Small intestine (tissue), 7 donors: ENCODE measurements at regions not wholly inside any gene's neighbourhood (a gene's known extent, or its start where the extent isn't known, plus 50 kb on each side); places are given as distances from the start of the nearest gene placed in this dataset.

Experiments used
- DNase-seq, 2 donors: peaks; one replicate each; pipeline versions ENCODE4 v3.0.0 to v3.0.0-alpha.2; 2013
- FAIRE-seq: peaks from 2 replicates; lab custom pipeline; 2012; peaks lifted over from hg19 to GRCh38; lab: Jason Lieb, UNC
- H3K27ac ChIP-seq, 3 donors: one replicate each; pipeline ENCODE4 v1.5.1; 2013; ENCODE audit warnings: low read length in 2 of 3, mild to moderate bottlenecking in 2 of 3, control low read depth in 1 of 3, inconsistent platforms in 1 of 3, low read depth in 1 of 3, moderate library complexity in 1 of 3
- H3K27me3 ChIP-seq, 3 donors: one replicate each; pipeline ENCODE4 v1.6.1; 2013; ENCODE audit warnings: low read length in 3 of 3, inconsistent platforms in 1 of 3; ENCODE audit not compliant: control insufficient read depth in 3 of 3, insufficient read depth in 3 of 3
- H3K36me3 ChIP-seq, 3 donors: one replicate each; pipeline ENCODE4 v1.6.1; 2013; ENCODE audit warnings: low read length in 3 of 3, inconsistent platforms in 1 of 3, low read depth in 1 of 3, mild to moderate bottlenecking in 1 of 3, moderate library complexity in 1 of 3; ENCODE audit not compliant: control insufficient read depth in 3 of 3, insufficient read depth in 2 of 3
- H3K4me1 ChIP-seq, 3 donors: one replicate each; pipeline ENCODE4 v1.6.1; 2013; ENCODE audit warnings: low read length in 2 of 3, inconsistent platforms in 1 of 3, low read depth in 1 of 3, mild to moderate bottlenecking in 1 of 3, moderate library complexity in 1 of 3; ENCODE audit not compliant: control insufficient read depth in 3 of 3, insufficient read depth in 2 of 3
- H3K4me3 ChIP-seq, 3 donors: one replicate each; pipeline ENCODE4 v1.5.1; 2013; ENCODE audit warnings: low read length in 3 of 3, control low read depth in 1 of 3, inconsistent platforms in 1 of 3, low read depth in 1 of 3, mild to moderate bottlenecking in 1 of 3, moderate library complexity in 1 of 3
- H3K9me3 ChIP-seq, 2 donors: one replicate each; pipeline ENCODE4 v1.6.1; 2013; ENCODE audit warnings: low read depth in 1 of 2, low read length in 1 of 2; ENCODE audit not compliant: control insufficient read depth in 2 of 2, insufficient read depth in 1 of 2
- WGBS, 3 donors: extraction: QIAGEN DNeasy Blood & Tissue Kit; methylation state at CpG; one replicate each; pipeline ENCODE4 v1.1.7; 2013; 5-methylcytosine and 5-hydroxymethylcytosine counted together
- donor health status: healthy with polysubstance abuse.
- donor health status: control.
- donor health status: control.
- donor health status: Bipolar disorder and iron deficiency.
- donor health status: healthy.

DNA sequence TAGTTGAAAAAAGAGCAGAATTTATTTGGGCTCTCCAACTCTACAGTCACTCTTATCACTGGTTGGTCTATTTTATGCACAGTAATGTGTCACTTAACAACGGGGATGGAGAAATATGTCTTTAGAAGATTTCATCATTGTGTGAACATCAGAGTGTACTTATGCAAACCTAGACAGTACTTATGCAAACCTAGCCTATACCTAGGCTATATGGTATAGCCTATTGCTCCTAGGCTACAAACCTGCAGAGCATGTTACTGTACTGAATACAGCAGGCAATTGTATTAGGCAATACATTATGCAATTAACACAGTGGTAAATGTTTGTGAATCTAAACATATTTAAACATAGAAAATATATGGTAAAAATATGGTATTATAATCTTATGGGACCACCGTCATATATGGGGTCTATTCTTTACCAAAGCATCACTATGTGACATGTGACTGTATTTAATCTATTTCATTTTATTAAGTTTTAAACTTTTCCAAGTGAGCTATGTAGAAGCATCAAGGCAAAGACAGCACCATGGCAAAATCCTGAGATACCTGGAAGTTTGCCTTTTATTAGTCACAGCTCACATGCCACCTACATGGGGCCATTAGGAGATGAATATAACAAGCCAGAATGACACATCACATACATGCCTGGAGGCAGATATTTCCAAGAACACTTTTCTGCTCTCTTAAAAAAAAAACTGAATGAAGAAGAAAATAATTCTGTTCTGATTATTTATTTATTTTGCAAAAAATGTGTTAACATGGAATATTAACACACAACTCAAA is 537.4 kb downstream of the TUSC7 start:
- H3K4me3 ChIP-seq, result no peak overlapping the region
- H3K36me3 ChIP-seq, result no peaks in the 10 kb centered on the region
- DNase-seq, result no peak
- no peaks in the 10 kb centered on the region for H3K9me3 ChIP-seq
- no peaks in the 10 kb centered on the region for H3K27me3 ChIP-seq
- FAIRE-seq, result no peak
- 74 to 88% (median 87%) methylated on average over 2 of the region's 2 CpGs for WGBS, 3 donors
- no peak overlapping the region for H3K27ac ChIP-seq
- H3K4me1 ChIP-seq, result no peaks in the 10 kb centered on the region

GRCh38 chr3:117248153-117248552 is 538.6 kb downstream of the TUSC7 start:
- H3K9me3 ChIP-seq, result no peaks in the 10 kb centered on the region
- H3K4me3 ChIP-seq, result no peak overlapping the region
- no peaks in the 10 kb centered on the region for H3K4me1 ChIP-seq
- no peak overlapping the region for H3K27ac ChIP-seq
- DNase-seq (no peak), FAIRE-seq (no peak)
- H3K27me3 ChIP-seq, result no peaks in the 10 kb centered on the region
- 81 to 96% (median 81%) methylated on average over 1 of the region's 1 CpG for WGBS, 3 donors
- no peaks in the 10 kb centered on the region for H3K36me3 ChIP-seq

GRCh38 chr3:117252208-117252607 is 542.6 kb downstream of the TUSC7 start:
- 10 to 38% (median 21%) methylated on average over 2 of the region's 2 CpGs for WGBS, 3 donors
- H3K4me1 ChIP-seq, result no peaks in the 10 kb centered on the region

GRCh38 chr3:117252651-117253050 is 543.1 kb downstream of the TUSC7 start:
- FAIRE-seq (no peak), DNase-seq (no peak)

More at GRCh38 chr3:117252208-117252607, 542.6 kb downstream of the TUSC7 start:
- no peaks in the 10 kb centered on the region for H3K9me3 ChIP-seq
- FAIRE-seq, result no peak
- H3K27ac ChIP-seq, result no peak overlapping the region
- DNase-seq, result peak in 1 of 2 donors; percentile 8
- H3K27me3 ChIP-seq, result no peaks in the 10 kb centered on the region
- H3K4me3 ChIP-seq, result no peak overlapping the region
- H3K36me3 ChIP-seq, result no peaks in the 10 kb centered on the region

DNA sequence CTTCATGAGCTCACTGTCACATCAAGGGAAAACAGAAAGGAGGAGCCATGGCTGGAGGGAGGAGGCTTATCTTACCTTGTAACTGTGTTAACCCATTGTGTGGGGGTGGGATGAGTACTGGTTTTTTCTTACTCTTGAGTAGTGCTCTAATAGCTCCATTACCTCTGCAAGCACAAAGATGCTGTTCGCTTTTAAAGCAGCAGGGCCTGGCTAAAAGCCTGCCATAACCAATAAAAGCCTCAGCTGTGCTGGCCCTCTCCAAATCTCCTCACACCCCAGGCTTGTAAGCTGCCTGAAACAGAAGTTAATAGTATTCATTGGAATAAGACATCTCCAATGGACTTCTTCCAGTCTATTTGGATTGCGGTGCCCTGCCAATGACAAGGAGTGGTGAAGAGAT is 544.1 kb downstream of the TUSC7 start:
- FAIRE-seq (no peak), DNase-seq (no peak)
- Histone ChIP-seq H3K27me3 (no peaks in the 10 kb centered on the region), H3K27ac (no peak overlapping the region), H3K4me1 (no peaks in the 10 kb centered on the region), H3K36me3 (no peaks in the 10 kb centered on the region), H3K9me3 (no peaks in the 10 kb centered on the region), H3K4me3 (no peak overlapping the region)
- 86 to 100% (median 90%) methylated on average over 2 of the region's 2 CpGs for WGBS, 3 donors

More at GRCh38 chr3:117252651-117253050, 543.1 kb downstream of the TUSC7 start:
- Histone ChIP-seq H3K4me3 (no peak overlapping the region), H3K9me3 (no peaks in the 10 kb centered on the region), H3K27ac (no peak overlapping the region), H3K4me1 (no peaks in the 10 kb centered on the region), H3K27me3 (no peaks in the 10 kb centered on the region), H3K36me3 (no peaks in the 10 kb centered on the region)

GRCh38 chr3:117254985-117255384 is 545.4 kb downstream of the TUSC7 start:
- 80 to 95% (median 87%) methylated on average over 3 of the region's 3 CpGs for WGBS, 3 donors
- no peak overlapping the region for H3K27ac ChIP-seq
- H3K27me3 ChIP-seq, result no peaks in the 10 kb centered on the region
- H3K4me1 ChIP-seq, result no peaks in the 10 kb centered on the region
- no peak overlapping the region for H3K4me3 ChIP-seq
- no peaks in the 10 kb centered on the region for H3K9me3 ChIP-seq
- DNase-seq (no peak), FAIRE-seq (no peak)
- no peaks in the 10 kb centered on the region for H3K36me3 ChIP-seq

DNA sequence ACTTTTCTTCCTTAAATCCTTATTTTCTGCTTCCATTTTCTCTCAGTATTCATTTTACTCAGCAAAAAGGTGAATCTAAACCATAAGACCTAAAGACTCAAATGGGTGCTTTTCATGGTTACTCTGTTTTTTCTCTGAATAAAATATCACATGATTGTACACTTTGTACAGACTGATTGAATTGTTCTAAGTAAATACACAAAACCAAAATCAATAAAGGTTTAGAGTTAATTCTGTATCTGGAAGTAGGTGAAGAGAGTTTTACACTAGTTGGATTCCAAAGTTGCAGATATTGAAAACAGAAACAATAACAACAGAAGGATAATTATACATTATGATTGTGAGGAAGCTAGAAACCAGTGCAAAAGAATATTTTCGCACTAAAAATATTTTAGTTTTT is 546.2 kb downstream of the TUSC7 start:
- Histone ChIP-seq H3K27ac (no peak overlapping the region), H3K36me3 (no peaks in the 10 kb centered on the region), H3K4me3 (no peak overlapping the region)

GRCh38 chr3:117261983-117262421 is 552.4 kb downstream of the TUSC7 start:
- 7 to 55% (median 22%) methylated on average over 2 of the region's 2 CpGs for WGBS, 3 donors
- no peaks in the 10 kb centered on the region for H3K36me3 ChIP-seq
- peak; percentile 61 to 88 for DNase-seq
- no peak overlapping the region for H3K4me3 ChIP-seq
- no peaks in the 10 kb centered on the region for H3K9me3 ChIP-seq
- H3K4me1 ChIP-seq, result peaks cover 0 to 19% (median 0%) of the 10 kb centered on the region in 3 donors
- H3K27ac ChIP-seq, result peak overlapping the region in 2 of 3 donors; percentile 52 to 86
- FAIRE-seq, result no peak
- no peaks in the 10 kb centered on the region for H3K27me3 ChIP-seq

More for the DNA sequence above, 546.2 kb downstream of the TUSC7 start:
- 90 to 95% (median 94%) methylated on average over 1 of the region's 1 CpG for WGBS, 3 donors
- Histone ChIP-seq H3K9me3 (no peaks in the 10 kb centered on the region), H3K27me3 (no peaks in the 10 kb centered on the region), H3K4me1 (peaks cover 0 to 2% (median 0%) of the 10 kb centered on the region in 3 donors)
- FAIRE-seq, result no peak
- DNase-seq, result no peak
